Suprapubic skin (tissue), 4 donors: ENCODE measurements at regions not wholly inside any gene's neighbourhood (a gene's known extent, or its start where the extent isn't known, plus 50 kb on each side); places are given as distances from the start of the nearest gene placed in this dataset.

Experiments used
- DNase-seq, 2 donors: peaks; one replicate each; pipeline ENCODE4 v3.0.0-alpha.2; 2019; ENCODE audit warnings: low spot score in 2 of 2
- H3K27ac ChIP-seq: fragments of 200-600 bp; sonication (generic); one replicate; pipeline ENCODE4 v1.5.1; 2019
- H3K27me3 ChIP-seq: fragments of 200-600 bp; sonication (generic); one replicate; pipeline ENCODE4 v1.5.1; 2019
- H3K36me3 ChIP-seq: fragments of 200-600 bp; sonication (generic); one replicate; pipeline ENCODE4 v1.5.1; 2019
- H3K4me1 ChIP-seq: fragments of 200-600 bp; sonication (generic); one replicate; pipeline ENCODE4 v1.5.1; 2019
- H3K4me3 ChIP-seq: fragments of 200-600 bp; sonication (generic); one replicate; pipeline ENCODE4 v1.5.1; 2019; ENCODE audit warnings: mild to moderate bottlenecking
- H3K9me3 ChIP-seq: fragments of 200-600 bp; sonication (generic); one replicate; pipeline ENCODE4 v1.5.1; 2019
- CTCF ChIP-seq, 2 donors: fragments of 200-600 bp in 1 of 2; fragments of 450-650 bp in 1 of 2; sonication (generic) in 1 of 2; IDR thresholded peaks; one replicate each; pipeline ENCODE4 v1.5.1; 2016 to 2019; ENCODE audit warnings: antibody characterized with exemption in 2 of 2, mild to moderate bottlenecking in 1 of 2, moderate library complexity in 1 of 2
- EP300 ChIP-seq: sonication (generic); formaldehyde crosslinking; IDR thresholded peaks from one replicate; pipeline ENCODE4 v1.6.1; 2017; ENCODE audit warnings: antibody characterized with exemption
- POLR2A ChIP-seq, 2 donors: fragments of 450-650 bp; IDR thresholded peaks; one replicate each; pipeline ENCODE4 v1.6.1; 2017; ENCODE audit warnings: antibody characterized with exemption in 2 of 2, mild to moderate bottlenecking in 2 of 2, moderate library complexity in 2 of 2
- POLR2AphosphoS5 ChIP-seq, 3 donors: sonication (generic); formaldehyde crosslinking; IDR thresholded peaks; one replicate each; pipeline ENCODE4 v1.6.1; 2017; ENCODE audit warnings: antibody characterized with exemption in 3 of 3
- WGBS: methylation state at CpG from one replicate; pipeline ENCODE4 v1.1.5; 2018; 5-methylcytosine and 5-hydroxymethylcytosine counted together

DNA sequence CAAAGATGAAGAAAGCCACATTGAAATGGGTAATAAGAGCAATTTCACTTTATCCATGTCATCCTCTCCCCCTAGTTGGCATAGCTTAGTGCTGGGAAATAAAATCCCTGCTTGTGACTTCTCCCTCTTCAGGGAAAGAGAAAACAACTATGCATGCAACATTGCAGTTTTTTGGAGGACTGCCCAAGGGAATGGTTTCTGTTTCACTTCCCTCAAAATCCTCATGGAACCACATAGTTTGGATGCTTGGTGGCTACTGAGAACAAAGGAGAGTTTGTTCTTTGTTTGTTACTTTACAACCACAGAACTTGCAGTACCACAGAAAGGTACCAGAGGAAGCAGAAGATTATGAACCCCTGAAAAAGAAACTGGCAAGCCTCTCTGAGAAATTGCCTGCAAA lies 384.6 kb upstream of the RORA start:
- DNase-seq, result no peak
- TF ChIP-seq CTCF (IDR thresholded peaks at IDR 0.05) (no peak), POLR2A (IDR thresholded peaks at IDR 0.05) (no peak), POLR2AphosphoS5 (IDR thresholded peaks at IDR 0.05) (no peak), EP300 (no peak)
- H3K4me1 ChIP-seq, result no peaks in the 10 kb centered on the region
- peaks cover 5% of the 10 kb centered on the region for H3K9me3 ChIP-seq
- no peaks in the 10 kb centered on the region for H3K36me3 ChIP-seq
- H3K4me3 ChIP-seq, result no peak overlapping the region
- H3K27ac ChIP-seq, result no peak overlapping the region
- no peaks in the 10 kb centered on the region for H3K27me3 ChIP-seq

GRCh38 chr15:61613138-61613537 lies 384.0 kb upstream of the RORA start:
- no peak for DNase-seq
- TF ChIP-seq POLR2A (IDR thresholded peaks at IDR 0.05) (no peak), CTCF (IDR thresholded peaks at IDR 0.05) (no peak)
- peaks cover 5% of the 10 kb centered on the region for H3K9me3 ChIP-seq
- H3K4me3 ChIP-seq, result no peak overlapping the region
- H3K27ac ChIP-seq, result no peak overlapping the region
- no peaks in the 10 kb centered on the region for H3K4me1 ChIP-seq
- no peaks in the 10 kb centered on the region for H3K36me3 ChIP-seq
- H3K27me3 ChIP-seq, result no peaks in the 10 kb centered on the region

- Histone ChIP-seq H3K4me3 (no peak overlapping the region), H3K27ac (no peak overlapping the region), H3K4me1 (no peaks in the 10 kb centered on the region), H3K27me3 (no peaks in the 10 kb centered on the region), H3K9me3 (peaks cover 5% of the 10 kb centered on the region), H3K36me3 (no peaks in the 10 kb centered on the region)
- DNase-seq, result no peak
- TF ChIP-seq POLR2AphosphoS5 (IDR thresholded peaks at IDR 0.05), result no peak
- TF ChIP-seq CTCF (IDR thresholded peaks at IDR 0.05), result no peak
- TF ChIP-seq EP300, result no peak
- no peak for TF ChIP-seq POLR2A (IDR thresholded peaks at IDR 0.05)
These were observed 383.0 kb upstream of the RORA start for GRCh38 chr15:61612111-61612510.

DNA sequence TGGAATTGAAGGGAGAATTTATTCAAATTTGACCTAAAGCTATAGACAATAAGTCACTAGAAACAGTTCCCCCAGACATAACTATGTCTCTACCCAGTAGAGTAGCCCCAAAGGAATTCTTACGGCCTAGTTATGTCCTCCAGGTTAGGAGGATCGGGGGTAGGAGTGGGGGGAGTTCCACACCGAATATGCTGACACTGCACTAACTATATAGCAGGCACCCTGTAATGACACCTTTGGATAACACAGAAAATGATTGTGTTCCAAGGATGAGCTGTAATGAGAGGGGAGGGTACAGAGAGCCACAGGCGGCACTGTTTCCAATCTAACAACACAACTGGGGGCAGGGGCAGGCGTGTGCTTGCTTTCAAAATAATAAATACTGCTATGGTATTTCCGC lies 376.2 kb upstream of the RORA start:
- Histone ChIP-seq H3K9me3 (no peaks in the 10 kb centered on the region), H3K36me3 (no peaks in the 10 kb centered on the region), H3K27me3 (peaks cover 4% of the 10 kb centered on the region), H3K4me3 (no peak overlapping the region), H3K27ac (no peak overlapping the region), H3K4me1 (no peaks in the 10 kb centered on the region)
- DNase-seq, result no peak
- WGBS, result 66% methylated on average over 6 of the region's 6 CpGs
- TF ChIP-seq POLR2A (IDR thresholded peaks at IDR 0.05), result no peak
- TF ChIP-seq EP300, result no peak
- no peak for TF ChIP-seq CTCF (IDR thresholded peaks at IDR 0.05)
- no peak for TF ChIP-seq POLR2AphosphoS5 (IDR thresholded peaks at IDR 0.05)

GRCh38 chr15:61598655-61599054 lies 369.6 kb upstream of the RORA start:
- no peak for DNase-seq
- H3K4me3 ChIP-seq, result no peak overlapping the region
- TF ChIP-seq EP300 (no peak), POLR2AphosphoS5 (IDR thresholded peaks at IDR 0.05) (no peak), CTCF (IDR thresholded peaks at IDR 0.05) (no peak), POLR2A (IDR thresholded peaks at IDR 0.05) (no peak)
- no peak overlapping the region for H3K27ac ChIP-seq
- no peaks in the 10 kb centered on the region for H3K4me1 ChIP-seq
- 67% methylated on average over 11 of the region's 11 CpGs for WGBS
- H3K27me3 ChIP-seq, result peaks cover 5% of the 10 kb centered on the region
- H3K9me3 ChIP-seq, result no peaks in the 10 kb centered on the region
- H3K36me3 ChIP-seq, result no peaks in the 10 kb centered on the region
